ENCODE measurements at regions not wholly inside any gene's neighbourhood (a gene's known extent, or its start where the extent isn't known, plus 50 kb on each side); places are given as distances from the start of the nearest gene placed in this dataset.

DNA sequence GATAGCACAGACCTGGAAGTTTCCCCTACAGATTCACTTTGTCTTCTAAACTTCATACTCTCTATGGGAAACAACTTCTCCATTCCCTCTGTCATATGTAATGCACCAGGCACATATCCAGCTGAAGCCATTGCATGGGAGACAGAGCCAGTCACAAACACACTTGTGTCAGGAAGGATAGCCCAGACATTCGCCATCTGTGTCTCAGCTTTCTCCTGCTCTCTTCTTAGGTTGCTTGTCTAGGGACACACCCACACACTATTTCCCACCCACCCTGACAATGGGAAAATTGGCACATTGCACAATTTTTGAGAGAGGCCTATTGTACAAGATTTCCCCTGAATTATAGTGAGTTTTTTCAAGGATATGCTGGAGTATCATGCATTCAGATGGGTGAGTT is 158.4 kb upstream of the MPDZ start:
- TF ChIP-seq POLR2A (IDR thresholded peaks at IDR 0.05; ENCODE audit: low read depth) (no peak), EP300 (IDR thresholded peaks at IDR 0.05) (no peak), POLR2AphosphoS5 (IDR thresholded peaks at IDR 0.05) (no peak)
- TF ChIP-seq, protein P1, sequence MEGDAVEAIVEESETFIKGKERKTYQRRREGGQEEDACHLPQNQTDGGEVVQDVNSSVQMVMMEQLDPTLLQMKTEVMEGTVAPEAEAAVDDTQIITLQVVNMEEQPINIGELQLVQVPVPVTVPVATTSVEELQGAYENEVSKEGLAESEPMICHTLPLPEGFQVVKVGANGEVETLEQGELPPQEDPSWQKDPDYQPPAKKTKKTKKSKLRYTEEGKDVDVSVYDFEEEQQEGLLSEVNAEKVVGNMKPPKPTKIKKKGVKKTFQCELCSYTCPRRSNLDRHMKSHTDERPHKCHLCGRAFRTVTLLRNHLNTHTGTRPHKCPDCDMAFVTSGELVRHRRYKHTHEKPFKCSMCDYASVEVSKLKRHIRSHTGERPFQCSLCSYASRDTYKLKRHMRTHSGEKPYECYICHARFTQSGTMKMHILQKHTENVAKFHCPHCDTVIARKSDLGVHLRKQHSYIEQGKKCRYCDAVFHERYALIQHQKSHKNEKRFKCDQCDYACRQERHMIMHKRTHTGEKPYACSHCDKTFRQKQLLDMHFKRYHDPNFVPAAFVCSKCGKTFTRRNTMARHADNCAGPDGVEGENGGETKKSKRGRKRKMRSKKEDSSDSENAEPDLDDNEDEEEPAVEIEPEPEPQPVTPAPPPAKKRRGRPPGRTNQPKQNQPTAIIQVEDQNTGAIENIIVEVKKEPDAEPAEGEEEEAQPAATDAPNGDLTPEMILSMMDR (IDR thresholded peaks at IDR 0.05), result no peak

Data from esophagus muscularis mucosa (tissue), 4 donors.